HG02798 (cell line): ENCODE measurements at regions not wholly inside any gene's neighbourhood (a gene's known extent, or its start where the extent isn't known, plus 50 kb on each side); places are given as distances from the start of the nearest gene placed in this dataset.
A peak's percentile ranks its signal among the peaks of the same experiment; 100 is the strongest.

Experiments
- ATAC-seq: cut with Tn5 transposase; IDR thresholded peaks from one replicate; pipeline ENCODE4 v1.9.1; 2021; ENCODE audit warnings: mild to moderate bottlenecking; ENCODE audit not compliant: unreplicated experiment, poor library complexity

DNA sequence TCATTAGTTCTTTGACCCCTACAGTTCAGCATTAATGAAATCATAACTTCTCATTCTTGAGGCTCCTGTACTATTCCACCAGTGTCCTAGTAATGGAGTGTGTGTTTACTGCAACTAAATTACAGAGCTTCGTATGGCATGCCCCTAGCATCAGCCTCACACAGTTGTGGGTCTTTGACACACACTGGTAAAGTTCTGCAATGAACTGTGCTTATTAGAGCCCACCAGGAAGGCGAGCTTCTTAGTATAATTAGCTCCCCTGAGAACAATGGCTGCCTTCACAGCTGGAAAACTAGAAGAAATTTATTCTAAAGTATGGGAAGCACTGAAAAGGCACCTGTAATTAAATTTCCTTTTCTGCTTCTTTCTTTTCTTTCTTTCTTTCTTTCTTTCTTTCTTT, 251.1 kb upstream of the RGS18 start:
- no peak for ATAC-seq

- ATAC-seq, result no peak
These were observed 248.0 kb upstream of the RGS18 start for GRCh38 chr1:191910245-191910644.

- ATAC-seq, result peak; percentile 55
These were observed 245.7 kb upstream of the RGS18 start for GRCh38 chr1:191912517-191912916.

- no peak for ATAC-seq
These were observed 244.8 kb upstream of the RGS18 start for GRCh38 chr1:191913260-191913977.

DNA sequence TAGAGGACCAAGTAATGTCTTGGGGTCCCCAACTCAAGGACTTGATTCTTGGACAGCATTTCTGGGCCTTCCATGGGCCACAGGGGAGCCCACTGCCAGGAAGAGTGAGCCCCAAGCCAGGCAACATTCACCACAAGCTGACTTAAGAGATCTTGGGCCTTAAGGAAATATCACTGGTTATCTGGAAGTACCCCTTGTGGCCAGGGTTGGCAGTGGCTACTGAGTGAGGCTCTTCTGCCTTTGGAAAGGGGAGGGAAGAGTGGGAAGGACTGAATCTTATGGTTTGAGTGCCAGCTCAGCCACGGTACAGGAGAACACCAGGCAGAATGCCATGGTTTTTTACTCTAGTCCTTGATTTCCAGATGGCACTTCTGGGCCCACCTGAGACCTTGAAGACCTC, 228.9 kb upstream of the RGS18 start:
- no peak for ATAC-seq

DNA sequence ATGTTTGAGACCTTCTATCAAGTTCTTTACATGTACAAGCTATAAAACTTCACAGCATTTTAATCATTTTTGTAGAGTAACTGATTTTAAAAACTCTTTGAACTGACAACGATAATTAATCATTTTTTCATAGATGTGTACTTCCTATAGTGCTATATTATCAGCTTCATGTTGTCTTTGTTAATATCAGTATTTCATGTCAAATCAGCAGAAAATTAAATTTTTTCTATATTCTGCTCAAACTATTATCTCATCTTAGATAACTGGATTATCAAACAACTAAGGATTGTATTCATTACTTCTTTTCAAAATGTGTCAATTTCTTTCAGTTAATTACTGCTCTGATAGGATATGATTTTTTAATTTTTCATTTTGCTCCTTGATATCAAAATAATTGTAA, 214.6 kb upstream of the RGS18 start:
- no peak for ATAC-seq

DNA sequence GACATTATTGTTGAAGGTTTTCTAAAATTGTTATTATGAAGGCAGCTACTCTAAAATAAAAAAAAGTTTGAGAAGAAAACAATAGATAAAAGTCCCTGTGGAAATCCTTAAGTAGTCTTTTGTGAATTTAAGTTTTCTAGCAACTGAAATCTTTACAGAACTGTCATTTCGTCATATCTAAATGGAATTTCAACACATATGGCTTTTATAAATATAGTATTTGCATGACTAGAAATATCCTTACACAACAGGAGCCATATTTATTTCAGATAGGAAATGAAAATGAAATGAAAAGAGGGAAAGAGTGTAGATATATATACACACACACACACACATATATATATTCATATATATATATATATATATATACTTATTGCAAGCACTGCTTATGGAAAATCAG, 204.7 kb upstream of the RGS18 start:
- no peak for ATAC-seq

- no peak for ATAC-seq
These were observed 198.4 kb upstream of the RGS18 start for GRCh38 chr1:191959856-191960255.

- no peak for ATAC-seq
These were observed 195.0 kb upstream of the RGS18 start for GRCh38 chr1:191963286-191963685.

DNA sequence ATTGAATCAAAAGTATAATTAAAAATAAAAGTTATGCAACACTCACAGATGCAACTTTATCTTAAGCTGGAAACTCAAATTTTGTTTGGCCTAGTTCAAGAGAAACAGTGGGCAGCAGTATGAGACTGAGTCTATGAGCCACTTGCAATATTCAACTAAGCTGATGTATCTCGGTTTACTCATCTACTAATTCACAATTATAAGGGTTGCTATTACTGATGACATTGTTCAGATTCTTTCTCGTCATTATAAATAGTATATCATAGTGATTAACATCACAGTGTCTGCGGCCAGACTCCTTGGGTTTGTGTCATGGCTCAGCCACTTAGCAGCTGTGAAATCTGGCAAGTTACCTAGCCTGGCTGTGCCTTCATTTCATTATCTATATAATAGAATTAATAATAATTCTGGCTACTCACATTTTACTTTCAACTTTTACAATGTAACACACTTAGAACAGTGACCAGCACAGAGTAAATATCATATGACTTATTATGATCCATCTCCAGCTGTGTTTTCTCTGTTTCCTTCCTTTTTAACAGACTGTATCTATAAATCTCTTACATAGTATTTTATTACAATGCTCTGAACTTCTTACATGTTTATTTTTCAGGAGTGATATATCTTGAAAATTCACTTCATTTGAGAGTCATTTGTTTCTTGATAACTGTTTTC, 194.3 kb upstream of the RGS18 start:
- no peak for ATAC-seq

DNA sequence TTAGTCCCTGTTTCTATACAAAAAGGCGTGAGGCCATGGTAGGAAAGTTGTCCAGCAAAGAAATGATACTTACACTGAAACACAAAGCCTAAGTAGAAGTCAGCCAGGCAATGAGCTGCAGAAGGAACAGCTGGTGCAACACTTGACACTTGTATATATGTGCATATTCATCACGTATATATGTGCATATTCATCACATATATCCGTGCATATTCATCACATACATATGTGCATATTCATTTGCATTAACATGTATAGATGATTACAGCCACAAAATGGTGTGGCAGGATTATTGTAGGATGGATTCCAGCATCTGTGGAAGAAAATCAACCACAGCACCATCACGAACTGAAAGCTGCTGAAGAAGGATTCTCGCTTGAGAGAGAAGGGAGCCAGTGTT, 189.0 kb upstream of the RGS18 start:
- ATAC-seq, result no peak

GRCh38 chr1:191970116-191970515, 188.1 kb upstream of the RGS18 start:
- ATAC-seq, result no peak

DNA sequence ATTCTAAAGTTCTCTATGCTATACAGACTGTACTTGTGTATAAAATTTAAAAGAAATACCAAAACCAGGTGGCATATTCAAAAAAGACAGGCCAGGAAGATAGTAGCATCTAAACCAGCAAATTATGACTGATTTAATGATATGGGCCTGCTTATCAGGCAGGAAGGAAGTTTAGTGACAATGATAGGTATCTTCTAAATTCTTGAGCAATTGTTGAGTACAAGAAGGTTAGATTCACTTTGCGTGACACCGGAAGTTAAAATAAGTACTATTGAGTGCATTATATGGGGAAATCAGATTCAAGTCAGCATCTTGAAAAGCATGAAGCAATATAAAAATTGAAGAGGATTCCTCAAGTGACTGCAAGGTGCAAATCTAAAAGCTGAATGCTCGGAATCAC, 186.8 kb upstream of the RGS18 start:
- no peak for ATAC-seq

DNA sequence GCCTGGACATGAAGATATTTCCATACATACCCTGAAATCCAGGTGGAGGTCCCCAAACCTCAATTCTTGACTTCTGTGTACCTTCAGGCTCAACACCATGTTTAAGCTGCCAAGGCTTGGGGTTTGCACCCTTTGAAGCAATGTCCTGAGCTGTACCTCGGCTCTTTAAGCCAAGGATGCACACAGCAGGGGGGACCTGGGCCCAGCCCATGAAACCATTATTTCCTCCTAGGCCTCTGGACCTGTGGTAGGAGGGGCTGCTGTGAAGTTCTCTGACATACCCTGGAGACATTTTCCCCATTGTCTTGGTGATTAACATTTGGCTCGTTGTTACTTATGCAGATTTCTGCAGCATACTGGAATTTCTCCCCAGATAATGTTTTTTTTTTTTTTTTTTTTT, 184.3 kb upstream of the RGS18 start:
- ATAC-seq, result no peak

DNA sequence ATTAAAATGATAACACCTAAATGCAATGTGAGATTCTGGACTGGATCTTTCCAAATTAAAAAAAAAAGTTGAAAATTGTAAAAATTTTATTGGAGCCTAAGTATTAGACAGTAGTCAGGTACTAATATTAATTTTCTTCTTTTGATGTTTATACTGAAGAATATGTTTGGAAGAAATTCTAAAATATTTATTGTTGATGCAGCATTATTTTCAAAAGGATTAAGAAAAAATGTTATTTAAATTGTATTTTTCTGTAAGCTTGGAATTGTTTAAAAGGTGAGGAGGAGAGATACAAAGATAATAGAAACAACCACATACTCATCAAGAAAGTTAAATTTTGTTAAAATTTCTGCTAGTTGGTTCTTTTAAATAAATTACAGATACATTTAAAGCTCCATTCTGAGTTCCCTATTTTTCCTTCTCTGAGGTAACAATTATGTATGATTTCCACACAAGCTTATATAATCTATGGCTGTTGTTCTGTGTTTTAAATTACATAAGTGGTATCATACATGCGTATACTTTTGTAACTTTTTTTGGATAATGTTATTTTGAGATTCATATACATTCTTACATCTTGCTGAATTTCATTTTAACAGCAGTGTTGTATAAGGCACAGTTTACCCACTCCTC, 180.3 kb upstream of the RGS18 start:
- ATAC-seq, result no peak

DNA sequence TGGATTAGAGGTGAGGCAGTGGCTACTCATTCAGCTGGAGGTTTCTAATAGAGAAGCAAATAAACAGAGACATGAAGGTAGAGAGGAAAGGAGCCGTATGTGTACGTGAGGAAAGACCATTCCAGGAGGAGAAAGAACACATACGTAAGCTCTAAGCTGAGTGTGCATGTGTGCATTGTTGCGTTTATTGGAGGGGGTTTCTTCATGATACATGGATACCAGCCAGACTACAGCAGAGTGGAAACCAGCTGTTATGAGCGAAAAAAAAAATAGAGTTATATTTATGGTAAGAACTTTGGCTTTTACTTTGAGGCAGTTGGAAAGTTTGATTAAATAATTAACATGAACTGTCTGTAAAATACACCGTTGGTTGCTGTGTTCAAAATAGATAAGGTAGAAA, 173.4 kb upstream of the RGS18 start:
- no peak for ATAC-seq

DNA sequence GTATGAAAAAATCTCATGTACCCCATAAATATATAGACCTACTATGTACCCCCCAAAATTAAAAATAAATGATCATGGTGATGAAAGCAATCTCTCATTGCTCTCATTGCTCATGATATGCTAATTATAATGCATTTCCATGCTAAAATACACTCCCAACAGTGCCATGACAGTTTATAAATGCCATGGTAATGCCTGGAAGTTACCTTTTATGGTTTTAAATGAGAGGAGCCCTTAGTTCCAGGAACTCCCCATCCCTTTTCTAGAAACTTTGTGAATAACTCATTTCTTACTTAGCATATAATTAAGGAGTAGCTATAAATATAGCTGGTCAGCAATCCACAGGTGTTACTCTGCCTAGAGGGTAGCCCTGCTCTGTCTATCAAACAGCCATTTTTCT, 166.1 kb upstream of the RGS18 start:
- no peak for ATAC-seq

DNA sequence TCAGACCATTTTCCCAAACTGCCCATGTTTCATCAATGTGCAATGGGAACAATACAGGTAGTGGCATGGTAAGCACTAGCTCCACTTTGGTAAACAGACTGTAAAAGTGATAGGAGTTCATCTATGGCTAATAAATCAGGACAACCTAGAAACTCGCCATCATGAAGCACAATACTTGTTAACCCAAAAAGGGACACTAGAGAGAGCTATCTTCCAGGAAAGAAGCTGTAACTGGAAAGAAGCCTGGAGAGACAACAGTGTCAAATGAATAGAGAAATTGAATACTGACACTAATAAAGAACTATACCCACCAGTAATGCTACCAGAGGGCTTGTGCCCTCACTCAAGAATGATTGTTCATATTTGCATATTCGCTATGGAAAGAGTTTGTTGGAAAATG, 164.7 kb upstream of the RGS18 start:
- ATAC-seq, result no peak

GRCh38 chr1:192002063-192002462, 156.2 kb upstream of the RGS18 start:
- ATAC-seq, result no peak

DNA sequence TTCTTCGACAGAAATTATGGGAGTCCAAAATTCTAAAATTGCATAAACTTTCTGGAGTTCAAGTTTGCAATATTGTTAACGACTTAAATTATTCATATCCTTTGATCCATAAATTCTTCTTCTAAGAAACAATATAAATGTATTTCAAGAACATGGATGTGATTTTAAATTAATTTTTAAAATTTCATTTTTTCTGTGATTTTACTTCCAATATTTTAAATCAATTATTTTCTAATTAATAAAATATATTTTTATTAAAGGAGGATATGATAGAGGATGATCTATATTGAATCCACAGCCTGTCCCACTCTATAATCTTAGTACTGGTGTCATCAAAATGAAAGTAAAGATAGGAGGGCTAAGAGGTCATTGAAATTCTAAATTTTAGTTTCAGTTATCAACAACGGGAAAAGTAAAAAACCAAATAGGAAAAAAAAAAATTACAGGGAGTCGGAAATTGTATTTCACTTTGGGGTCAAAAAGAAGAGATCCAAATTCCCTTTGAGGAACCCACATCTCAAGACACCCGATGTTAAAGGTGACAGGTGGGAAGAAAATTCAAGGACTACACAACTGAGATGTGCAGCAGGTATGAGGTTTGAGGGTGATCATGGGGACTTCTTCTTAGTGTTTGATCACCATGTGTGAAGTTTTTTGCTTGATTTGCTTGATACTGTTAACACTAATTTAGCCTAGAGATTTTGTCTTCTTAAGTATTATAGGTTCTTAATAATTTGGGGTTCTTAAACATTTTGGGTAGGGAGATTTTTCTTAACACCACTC, 154.8 kb upstream of the RGS18 start:
- no peak for ATAC-seq

DNA sequence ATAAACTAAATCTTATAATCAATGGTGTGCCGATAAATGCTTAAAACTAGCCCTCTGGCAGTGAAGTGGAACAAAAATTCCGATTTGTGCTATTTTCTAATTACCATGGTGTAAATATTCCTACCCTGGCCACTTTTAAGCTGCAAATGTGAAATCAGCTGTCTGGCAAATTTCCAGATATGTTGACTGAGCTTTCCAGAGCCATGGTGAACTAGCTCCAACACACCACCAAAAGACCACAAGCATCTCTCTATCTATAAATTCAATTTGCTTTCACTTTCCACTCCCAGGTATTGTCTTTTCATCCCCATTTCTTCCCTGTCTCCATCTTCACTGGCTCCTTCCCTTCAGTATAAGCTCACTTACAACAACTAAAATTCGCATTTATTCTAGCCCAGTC, 152.3 kb upstream of the RGS18 start:
- no peak for ATAC-seq
